GM19395 (cell line): ENCODE measurements at regions not wholly inside any gene's neighbourhood (a gene's known extent, or its start where the extent isn't known, plus 50 kb on each side); places are given as distances from the start of the nearest gene placed in this dataset.

Experiments
- ATAC-seq: cut with Tn5 transposase; IDR thresholded peaks from one replicate; pipeline ENCODE4 v1.9.1; 2021; ENCODE audit warnings: mild to moderate bottlenecking, moderate library complexity; ENCODE audit not compliant: unreplicated experiment

GRCh38 chr3:105195260-105195659 lies 171.4 kb upstream of the ALCAM start:
- no peak for ATAC-seq

- no peak for ATAC-seq
Measured at GRCh38 chr3:105197863-105198262, 168.8 kb upstream of the ALCAM start.

GRCh38 chr3:105199217-105199616 lies 167.5 kb upstream of the ALCAM start:
- ATAC-seq, result no peak

- ATAC-seq, result no peak
Measured at GRCh38 chr3:105210141-105210540, 156.6 kb upstream of the ALCAM start.

- ATAC-seq, result no peak
Measured at GRCh38 chr3:105214590-105214989, 152.1 kb upstream of the ALCAM start.

GRCh38 chr3:105222568-105223093 lies 144.1 kb upstream of the ALCAM start:
- ATAC-seq, result no peak

GRCh38 chr3:105223815-105224214 lies 142.9 kb upstream of the ALCAM start:
- ATAC-seq, result no peak

GRCh38 chr3:105228696-105229095 lies 138.0 kb upstream of the ALCAM start:
- ATAC-seq, result no peak

GRCh38 chr3:105232553-105232952 lies 134.2 kb upstream of the ALCAM start:
- ATAC-seq, result no peak

GRCh38 chr3:105233010-105233409 lies 133.7 kb upstream of the ALCAM start:
- no peak for ATAC-seq

- no peak for ATAC-seq
Measured at GRCh38 chr3:105235221-105235620, 131.5 kb upstream of the ALCAM start.

- no peak for ATAC-seq
Measured at GRCh38 chr3:105235785-105236184, 130.9 kb upstream of the ALCAM start.

GRCh38 chr3:105238367-105238766 lies 128.3 kb upstream of the ALCAM start:
- no peak for ATAC-seq

GRCh38 chr3:105243076-105243475 lies 123.6 kb upstream of the ALCAM start:
- ATAC-seq, result no peak

- ATAC-seq, result no peak
Measured at GRCh38 chr3:105246536-105246935, 120.2 kb upstream of the ALCAM start.

GRCh38 chr3:105253225-105253624 lies 113.5 kb upstream of the ALCAM start:
- ATAC-seq, result no peak

- no peak for ATAC-seq
Measured at GRCh38 chr3:105254154-105254553, 112.6 kb upstream of the ALCAM start.

- no peak for ATAC-seq
Measured at GRCh38 chr3:105255350-105255749, 111.4 kb upstream of the ALCAM start.

- ATAC-seq, result no peak
Measured at GRCh38 chr3:105259496-105259895, 107.2 kb upstream of the ALCAM start.

GRCh38 chr3:105260385-105260784 lies 106.3 kb upstream of the ALCAM start:
- no peak for ATAC-seq

GRCh38 chr3:105274536-105274935 lies 92.2 kb upstream of the ALCAM start:
- no peak for ATAC-seq

- no peak for ATAC-seq
Measured at GRCh38 chr3:105274958-105275357, 91.8 kb upstream of the ALCAM start.

GRCh38 chr3:105277656-105278055 lies 89.1 kb upstream of the ALCAM start:
- ATAC-seq, result no peak

GRCh38 chr3:105278688-105279087 lies 88.0 kb upstream of the ALCAM start:
- ATAC-seq, result no peak
